ENCODE measurements at regions not wholly inside any gene's neighbourhood (a gene's known extent, or its start where the extent isn't known, plus 50 kb on each side); places are given as distances from the start of the nearest gene placed in this dataset.

DNA sequence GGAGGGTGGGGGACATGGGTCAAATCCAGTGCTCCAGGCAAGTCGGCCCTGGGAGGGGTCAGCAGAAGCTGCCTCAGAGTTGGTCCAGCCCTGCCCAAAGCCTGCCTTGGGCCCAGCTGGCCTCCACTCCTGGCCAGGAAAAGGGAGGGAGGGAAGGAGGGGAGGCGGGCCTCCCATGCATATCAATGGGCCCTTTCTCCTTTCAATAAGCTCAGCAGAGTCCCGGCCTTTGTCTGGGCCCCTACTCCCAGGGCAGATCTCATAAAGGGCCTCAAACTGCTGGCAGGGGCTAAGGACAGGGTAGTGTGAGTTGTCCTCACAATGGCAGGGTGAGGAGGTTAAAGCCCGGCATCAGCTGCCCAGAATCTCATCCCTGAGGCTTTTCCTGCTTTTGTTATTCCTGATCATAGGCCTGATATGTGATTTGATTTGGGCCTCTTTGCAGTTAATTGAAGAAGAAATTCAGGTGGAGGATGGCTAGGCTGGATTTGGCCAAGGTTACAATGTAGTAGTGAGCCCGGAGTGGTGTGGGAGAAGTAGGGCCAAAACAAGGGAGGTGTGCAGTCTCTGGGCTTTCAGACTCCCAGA is 121.1 kb upstream of the ATP6AP2 start:
- TF ChIP-seq, protein P1, sequence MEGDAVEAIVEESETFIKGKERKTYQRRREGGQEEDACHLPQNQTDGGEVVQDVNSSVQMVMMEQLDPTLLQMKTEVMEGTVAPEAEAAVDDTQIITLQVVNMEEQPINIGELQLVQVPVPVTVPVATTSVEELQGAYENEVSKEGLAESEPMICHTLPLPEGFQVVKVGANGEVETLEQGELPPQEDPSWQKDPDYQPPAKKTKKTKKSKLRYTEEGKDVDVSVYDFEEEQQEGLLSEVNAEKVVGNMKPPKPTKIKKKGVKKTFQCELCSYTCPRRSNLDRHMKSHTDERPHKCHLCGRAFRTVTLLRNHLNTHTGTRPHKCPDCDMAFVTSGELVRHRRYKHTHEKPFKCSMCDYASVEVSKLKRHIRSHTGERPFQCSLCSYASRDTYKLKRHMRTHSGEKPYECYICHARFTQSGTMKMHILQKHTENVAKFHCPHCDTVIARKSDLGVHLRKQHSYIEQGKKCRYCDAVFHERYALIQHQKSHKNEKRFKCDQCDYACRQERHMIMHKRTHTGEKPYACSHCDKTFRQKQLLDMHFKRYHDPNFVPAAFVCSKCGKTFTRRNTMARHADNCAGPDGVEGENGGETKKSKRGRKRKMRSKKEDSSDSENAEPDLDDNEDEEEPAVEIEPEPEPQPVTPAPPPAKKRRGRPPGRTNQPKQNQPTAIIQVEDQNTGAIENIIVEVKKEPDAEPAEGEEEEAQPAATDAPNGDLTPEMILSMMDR (IDR thresholded peaks at IDR 0.05): no peak
- no peak for TF ChIP-seq EZH2 (IDR thresholded peaks at IDR 0.05; ENCODE audit: borderline replicate concordance, insufficient read depth, low read depth, low read length, poor library complexity, severe bottlenecking)
